Renal pelvis (tissue), 1 donor: ENCODE measurements at regions not wholly inside any gene's neighbourhood (a gene's known extent, or its start where the extent isn't known, plus 50 kb on each side); places are given as distances from the start of the nearest gene placed in this dataset.

ENCODE experiments used
- DNase-seq: peaks from one replicate; pipeline ENCODE4 v3.0.0-alpha.2; 2013

- peak; percentile 43 for DNase-seq
Measured at GRCh38 chr6:98463038-98464000, 371.1 kb upstream of the POU3F2 start.

GRCh38 chr6:98467091-98467490, 367.3 kb upstream of the POU3F2 start:
- no peak for DNase-seq

GRCh38 chr6:98467902-98468301, 366.5 kb upstream of the POU3F2 start:
- DNase-seq = no peak

GRCh38 chr6:98469141-98469540, 365.2 kb upstream of the POU3F2 start:
- DNase-seq = no peak

- DNase-seq = no peak
Measured at GRCh38 chr6:98470821-98471220, 363.6 kb upstream of the POU3F2 start.

- DNase-seq = no peak
Measured at GRCh38 chr6:98471444-98471843, 362.9 kb upstream of the POU3F2 start.

GRCh38 chr6:98477231-98477630, 357.1 kb upstream of the POU3F2 start:
- DNase-seq = no peak

GRCh38 chr6:98484696-98485095, 349.7 kb upstream of the POU3F2 start:
- DNase-seq = no peak

GRCh38 chr6:98485593-98485992, 348.8 kb upstream of the POU3F2 start:
- no peak for DNase-seq

- DNase-seq = no peak
Measured at GRCh38 chr6:98486057-98486456, 348.3 kb upstream of the POU3F2 start.

GRCh38 chr6:98487612-98488011, 346.8 kb upstream of the POU3F2 start:
- DNase-seq = no peak

- peak; percentile 15 for DNase-seq
Measured at GRCh38 chr6:98498144-98498775, 336.1 kb upstream of the POU3F2 start.

GRCh38 chr6:98498866-98499265, 335.5 kb upstream of the POU3F2 start:
- no peak for DNase-seq

GRCh38 chr6:98514073-98514720, 320.2 kb upstream of the POU3F2 start:
- DNase-seq = no peak

GRCh38 chr6:98514796-98515195, 319.6 kb upstream of the POU3F2 start:
- DNase-seq = no peak

- DNase-seq = no peak
Measured at GRCh38 chr6:98516206-98516605, 318.2 kb upstream of the POU3F2 start.

- no peak for DNase-seq
Measured at GRCh38 chr6:98516866-98517265, 317.5 kb upstream of the POU3F2 start.

- no peak for DNase-seq
Measured at GRCh38 chr6:98525860-98526259, 308.5 kb upstream of the POU3F2 start.

GRCh38 chr6:98526465-98526864, 307.9 kb upstream of the POU3F2 start:
- DNase-seq = no peak

GRCh38 chr6:98529364-98529763, 305.0 kb upstream of the POU3F2 start:
- no peak for DNase-seq

- no peak for DNase-seq
Measured at GRCh38 chr6:98530732-98531131, 303.6 kb upstream of the POU3F2 start.

GRCh38 chr6:98532004-98532403, 302.4 kb upstream of the POU3F2 start:
- no peak for DNase-seq

- DNase-seq = no peak
Measured at GRCh38 chr6:98539741-98540140, 294.6 kb upstream of the POU3F2 start.
